HL-60 (cell line): ENCODE measurements at regions not wholly inside any gene's neighbourhood (a gene's known extent, or its start where the extent isn't known, plus 50 kb on each side); places are given as distances from the start of the nearest gene placed in this dataset.

Experiments used
- DNase-seq, 2 experiments: peaks; one replicate each; pipeline ENCODE4 v3.0.0-alpha.2; 2010 to 2020; ENCODE audit warnings: low read depth in 1 of 2, low spot score in 1 of 2
- H3K27ac ChIP-seq: fragments of 250-450 bp; sonication (Bioruptor Pico); replicated peaks from 2 replicates; pipeline ENCODE4 v1.5.1; 2020; ENCODE audit warnings: mild to moderate bottlenecking, moderate library complexity
- H3K27me3 ChIP-seq: fragments of 250-450 bp; sonication (Bioruptor Pico); 2 replicates; pipeline ENCODE4 v1.5.1; 2021; ENCODE audit warnings: mild to moderate bottlenecking, moderate library complexity; ENCODE audit not compliant: insufficient read depth, poor library complexity, severe bottlenecking
- H3K4me3 ChIP-seq: replicated peaks from 2 replicates; pipeline ENCODE4 v1.5.1; 2011; ENCODE audit warnings: mild to moderate bottlenecking, control low read depth, low read length; ENCODE audit not compliant: insufficient read depth
- CTCF ChIP-seq: IDR thresholded peaks from one replicate; pipeline ENCODE4 v1.5.1; 2011; ENCODE audit warnings: low read length, control low read depth, inconsistent platforms; ENCODE audit not compliant: insufficient read depth
- GABPA ChIP-seq: IDR thresholded peaks from 2 replicates; pipeline ENCODE4 v1.6.1; 2012; ENCODE audit warnings: low read depth
- POLR2AphosphoS5 ChIP-seq: IDR thresholded peaks from 2 replicates; pipeline ENCODE4 v1.6.1; 2012; ENCODE audit warnings: low read depth
- REST ChIP-seq: IDR thresholded peaks from 2 replicates; pipeline ENCODE4 v1.6.1; 2012; ENCODE audit warnings: low read depth; ENCODE audit not compliant: insufficient replicate concordance
- SPI1 ChIP-seq: IDR thresholded peaks from 2 replicates; pipeline ENCODE4 v1.6.1; 2012; ENCODE audit warnings: low read depth, mild to moderate bottlenecking, borderline replicate concordance

- H3K27me3 ChIP-seq: no peaks in the 10 kb centered on the region
- TF ChIP-seq SPI1 (no peak), POLR2AphosphoS5 (no peak)
- no peak for DNase-seq
- no peak overlapping the region for H3K4me3 ChIP-seq
- H3K27ac ChIP-seq: no peak overlapping the region
Measured at GRCh38 chr6:168920289-168920688, 333.4 kb downstream of the THBS2 start.

GRCh38 chr6:168919470-168920179 lies 334.0 kb downstream of the THBS2 start:
- DNase-seq: no peak
- Histone ChIP-seq H3K4me3 (no peak overlapping the region), H3K27me3 (no peaks in the 10 kb centered on the region), H3K27ac (no peak overlapping the region)
- TF ChIP-seq POLR2AphosphoS5: no peak
- TF ChIP-seq GABPA: no peak
- no peak for TF ChIP-seq REST
- TF ChIP-seq SPI1: no peak
- TF ChIP-seq CTCF: no peak

GRCh38 chr6:168916576-168917211 lies 337.0 kb downstream of the THBS2 start:
- H3K27me3 ChIP-seq: no peaks in the 10 kb centered on the region
- no peak for DNase-seq
- TF ChIP-seq POLR2AphosphoS5 (no peak), GABPA (no peak), CTCF (no peak), SPI1 (no peak), REST (no peak)
- no peak overlapping the region for H3K27ac ChIP-seq
- H3K4me3 ChIP-seq: no peak overlapping the region

- H3K27ac ChIP-seq: no peak overlapping the region
- TF ChIP-seq POLR2AphosphoS5 (no peak), SPI1 (no peak), GABPA (no peak), REST (no peak), CTCF (no peak)
- H3K27me3 ChIP-seq: no peaks in the 10 kb centered on the region
- DNase-seq: no peak
- H3K4me3 ChIP-seq: no peak overlapping the region
Measured at GRCh38 chr6:168915855-168916254, 337.8 kb downstream of the THBS2 start.
